Breast epithelium (tissue), 3 donors: ENCODE measurements at regions not wholly inside any gene's neighbourhood (a gene's known extent, or its start where the extent isn't known, plus 50 kb on each side); places are given as distances from the start of the nearest gene placed in this dataset.

Experiments
- POLR2A ChIP-seq: fragments of 450-650 bp; IDR thresholded peaks from one replicate; pipeline ENCODE4 v1.6.1; 2016; ENCODE audit warnings: antibody characterized with exemption, mild to moderate bottlenecking, moderate library complexity
- TF ChIP-seq, protein P1 (sequence below), 3 donors: fragments of 450-650 bp; IDR thresholded peaks; one replicate each; pipeline ENCODE4 v1.5.1; 2016 to 2017; ENCODE audit warnings: antibody characterized with exemption in 3 of 3, mild to moderate bottlenecking in 3 of 3, moderate library complexity in 3 of 3

DNA sequence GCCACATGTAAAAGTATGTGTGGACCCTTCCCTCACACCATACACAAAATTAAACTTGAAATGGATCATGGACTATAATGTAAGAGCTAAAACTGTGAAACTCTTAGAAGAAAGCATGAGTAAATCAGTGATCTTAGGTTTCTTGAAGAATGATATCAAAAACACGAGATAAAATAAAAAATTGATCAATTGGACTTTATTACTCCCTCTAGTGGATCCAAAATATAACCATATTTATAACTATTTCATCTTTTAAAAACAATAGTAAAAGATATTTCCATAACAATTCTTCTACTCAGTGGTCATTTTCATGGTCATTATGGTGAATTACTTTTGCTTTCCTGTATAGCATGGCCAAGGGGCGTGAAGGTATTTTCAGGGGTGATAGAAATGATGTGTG, 174.6 kb upstream of the LSM14A start:
- no peak for TF ChIP-seq POLR2A
- TF ChIP-seq, protein P1, sequence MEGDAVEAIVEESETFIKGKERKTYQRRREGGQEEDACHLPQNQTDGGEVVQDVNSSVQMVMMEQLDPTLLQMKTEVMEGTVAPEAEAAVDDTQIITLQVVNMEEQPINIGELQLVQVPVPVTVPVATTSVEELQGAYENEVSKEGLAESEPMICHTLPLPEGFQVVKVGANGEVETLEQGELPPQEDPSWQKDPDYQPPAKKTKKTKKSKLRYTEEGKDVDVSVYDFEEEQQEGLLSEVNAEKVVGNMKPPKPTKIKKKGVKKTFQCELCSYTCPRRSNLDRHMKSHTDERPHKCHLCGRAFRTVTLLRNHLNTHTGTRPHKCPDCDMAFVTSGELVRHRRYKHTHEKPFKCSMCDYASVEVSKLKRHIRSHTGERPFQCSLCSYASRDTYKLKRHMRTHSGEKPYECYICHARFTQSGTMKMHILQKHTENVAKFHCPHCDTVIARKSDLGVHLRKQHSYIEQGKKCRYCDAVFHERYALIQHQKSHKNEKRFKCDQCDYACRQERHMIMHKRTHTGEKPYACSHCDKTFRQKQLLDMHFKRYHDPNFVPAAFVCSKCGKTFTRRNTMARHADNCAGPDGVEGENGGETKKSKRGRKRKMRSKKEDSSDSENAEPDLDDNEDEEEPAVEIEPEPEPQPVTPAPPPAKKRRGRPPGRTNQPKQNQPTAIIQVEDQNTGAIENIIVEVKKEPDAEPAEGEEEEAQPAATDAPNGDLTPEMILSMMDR (IDR thresholded peaks at IDR 0.05) = no peak
